PC-9 (cell line): ENCODE measurements at regions not wholly inside any gene's neighbourhood (a gene's known extent, or its start where the extent isn't known, plus 50 kb on each side); places are given as distances from the start of the nearest gene placed in this dataset.

ENCODE experiments used
- BruUV-seq: library from RNA; stranded (reverse); fragments of 400-500 nt; replicated peaks from 2 replicates; lab custom pipeline; 2021; lab: Mats Ljungman, UMichigan
- CTCF ChIA-PET: fragments of 300-600 bp; sonication (Branson Sonifier 250); formaldehyde crosslinking; loops from one replicate; lab custom pipeline; 2022; ENCODE audit warnings: antibody characterized with exemption; lab: Charles Lee
- POLR2A ChIA-PET: fragments of 300-600 bp; sonication (Branson Sonifier 250); formaldehyde crosslinking; loops from one replicate; lab custom pipeline; 2022; ENCODE audit warnings: antibody characterized with exemption; ENCODE audit not compliant: unreplicated experiment; lab: Charles Lee
- DNase-seq, 2 experiments: peaks; one replicate each; pipeline versions ENCODE4 v3.0.0 to v3.0.0-alpha.2; 2015 to 2022; ENCODE audit warnings: mixed read lengths in 1 of 2
- H2AFZ ChIP-seq: fragments of 200-600 bp; sonication (generic); 2 replicates; pipeline ENCODE4 v1.8.1; 2017; ENCODE audit warnings: antibody characterized with exemption
- H3F3A ChIP-seq: fragments of 200-600 bp; sonication (generic); 2 replicates; pipeline ENCODE4 v1.8.1; 2017; ENCODE audit warnings: antibody characterized with exemption, mild to moderate bottlenecking, low read depth; ENCODE audit not compliant: insufficient read depth
- H3K27ac ChIP-seq: fragments of 200-600 bp; sonication (generic); 2 replicates; pipeline ENCODE4 v1.6.1; 2016; ENCODE audit warnings: mixed run types
- H3K27me3 ChIP-seq: fragments of 200-600 bp; sonication (generic); 2 replicates; pipeline ENCODE4 v1.6.1; 2016; ENCODE audit warnings: low read depth, mixed run types; ENCODE audit not compliant: insufficient read depth
- H3K36me3 ChIP-seq: fragments of 200-600 bp; sonication (generic); 2 replicates; pipeline ENCODE4 v1.6.1; 2016; ENCODE audit warnings: low read depth, mixed run types
- H3K4me1 ChIP-seq: fragments of 200-600 bp; sonication (generic); replicated peaks from 2 replicates; pipeline ENCODE4 v1.6.1; 2016; ENCODE audit warnings: mixed run types; ENCODE audit not compliant: insufficient read depth
- H3K4me2 ChIP-seq: fragments of 200-600 bp; sonication (generic); 2 replicates; pipeline ENCODE4 v1.6.1; 2017; ENCODE audit warnings: mixed run types
- H3K4me3 ChIP-seq: fragments of 200-600 bp; sonication (generic); 2 replicates; pipeline ENCODE4 v1.6.1; 2016; ENCODE audit warnings: mixed run types
- H3K79me2 ChIP-seq: fragments of 200-600 bp; sonication (generic); 2 replicates; pipeline ENCODE4 v1.6.1; 2017; ENCODE audit warnings: low read depth, mixed run types
- H3K9me2 ChIP-seq: fragments of 200-600 bp; sonication (generic); 2 replicates; pipeline ENCODE4 v1.8.1; 2017; ENCODE audit warnings: mild to moderate bottlenecking; ENCODE audit not compliant: insufficient read depth
- H3K9me3 ChIP-seq: fragments of 200-600 bp; sonication (generic); 2 replicates; pipeline ENCODE4 v1.8.1; 2016; ENCODE audit warnings: low read depth; ENCODE audit not compliant: insufficient read depth
- H4K20me1 ChIP-seq: fragments of 200-600 bp; sonication (generic); 2 replicates; pipeline ENCODE4 v1.8.1; 2017; ENCODE audit not compliant: insufficient read depth
- CTCF ChIP-seq: fragments of 200-600 bp; sonication (generic); conservative IDR thresholded peaks from 2 replicates; pipeline ENCODE4 v1.6.1; 2017; ENCODE audit warnings: mixed run types, antibody characterized with exemption, mild to moderate bottlenecking, moderate library complexity
- EZH2 ChIP-seq: fragments of 200-600 bp; sonication (generic); IDR thresholded peaks from 2 replicates; pipeline ENCODE4 v1.8.0; 2017; ENCODE audit warnings: antibody characterized with exemption, low read depth
- intact Hi-C: fragments of 100-400 bp; cut with micrococcal nuclease; formaldehyde crosslinking; loops from one replicate; pipeline ENCODE4 v1.10.0; 2022; ENCODE audit not compliant: unreplicated experiment

GRCh38 chr3:132840201-132840700, 118.0 kb upstream of the NPHP3 start:
- Histone ChIP-seq H3K27ac (no peak overlapping the region), H3K4me3 (no peak overlapping the region), H3F3A (no peaks in the 10 kb centered on the region), H2AFZ (no peak overlapping the region), H3K27me3 (peaks cover 4% of the 10 kb centered on the region; the same call in 1 of the 2 replicates), H3K36me3 (no peaks in the 10 kb centered on the region), H3K4me2 (no peak overlapping the region), H3K9me3 (no peaks in the 10 kb centered on the region), H3K9me2 (no peaks in the 10 kb centered on the region), H3K4me1 (no peaks in the 10 kb centered on the region), H3K79me2 (no peaks in the 10 kb centered on the region), H4K20me1 (no peaks in the 10 kb centered on the region)
- ChIA-PET CTCF (no interaction called here), POLR2A (no interaction called here)
- TF ChIP-seq CTCF (no peak), EZH2 (no peak)
- intact Hi-C loops, result no loop called here
- BruUV-seq, result no TSS peak
- DNase-seq, result no peak

- H3K4me3 ChIP-seq, result no peak overlapping the region
- intact Hi-C loops, result no loop called here
- H3K9me3 ChIP-seq, result no peaks in the 10 kb centered on the region
- peaks cover 3% of the 10 kb centered on the region; the same call in 1 of the 2 replicates for H3K27me3 ChIP-seq
- no peak overlapping the region for H3K4me2 ChIP-seq
- H3K4me1 ChIP-seq, result no peaks in the 10 kb centered on the region
- H3K79me2 ChIP-seq, result no peaks in the 10 kb centered on the region
- H3K27ac ChIP-seq, result no peak overlapping the region
- CTCF ChIA-PET, result no interaction called here
- no TSS peak for BruUV-seq
- no peak for TF ChIP-seq EZH2
- TF ChIP-seq CTCF, result no peak
- DNase-seq, result no peak
- H4K20me1 ChIP-seq, result no peaks in the 10 kb centered on the region
- no peaks in the 10 kb centered on the region for H3K9me2 ChIP-seq
- POLR2A ChIA-PET, result no interaction called here
- no peak overlapping the region for H2AFZ ChIP-seq
- no peaks in the 10 kb centered on the region for H3K36me3 ChIP-seq
- no peaks in the 10 kb centered on the region for H3F3A ChIP-seq
Observed at GRCh38 chr3:132838477-132838876, 116.3 kb upstream of the NPHP3 start.

- DNase-seq, result no peak
- Histone ChIP-seq H3K9me3 (no peaks in the 10 kb centered on the region), H3K79me2 (no peaks in the 10 kb centered on the region), H4K20me1 (no peaks in the 10 kb centered on the region), H3K36me3 (no peaks in the 10 kb centered on the region), H2AFZ (no peak overlapping the region), H3K4me3 (no peak overlapping the region), H3K4me1 (no peaks in the 10 kb centered on the region), H3K4me2 (no peak overlapping the region), H3K27ac (no peak overlapping the region), H3F3A (no peaks in the 10 kb centered on the region), H3K9me2 (no peaks in the 10 kb centered on the region), H3K27me3 (no peaks in the 10 kb centered on the region)
- ChIA-PET POLR2A (no interaction called here), CTCF (no interaction called here)
- TF ChIP-seq EZH2, result no peak
- no peak for TF ChIP-seq CTCF
- intact Hi-C loops, result no loop called here
- BruUV-seq, result no TSS peak
Observed at GRCh38 chr3:132837615-132838014, 115.4 kb upstream of the NPHP3 start.
